CD14-positive monocyte (primary cell): ENCODE measurements at regions not wholly inside any gene's neighbourhood (a gene's known extent, or its start where the extent isn't known, plus 50 kb on each side); places are given as distances from the start of the nearest gene placed in this dataset.

Experiments used
- DNase-seq, 3 donors: peaks; one replicate each; pipeline ENCODE4 v3.0.0-alpha.2; 2011 to 2022
- H2AFZ ChIP-seq: 2 replicates; pipeline ENCODE4 v1.6.0; 2012; ENCODE audit warnings: mild to moderate bottlenecking, low read depth, low read length, inconsistent platforms; ENCODE audit not compliant: insufficient read depth, poor library complexity, severe bottlenecking
- H3K27ac ChIP-seq, 2 donors: 1 replicate in 1 of 2; 2 replicates in 1 of 2; pipeline ENCODE4 v1.5.1; 2012 to 2013; ENCODE audit warnings: low read length in 2 of 2, control low read depth in 1 of 2, inconsistent platforms in 1 of 2, low read depth in 1 of 2, mild to moderate bottlenecking in 1 of 2
- H3K27me3 ChIP-seq, 2 donors: one replicate each; pipeline versions ENCODE4 v1.6.0 to v1.6.1; 2011 to 2013; ENCODE audit warnings: low read length in 2 of 2; ENCODE audit not compliant: control insufficient read depth in 2 of 2, insufficient read depth in 2 of 2
- H3K36me3 ChIP-seq, 2 donors: replicated peaks in 1 of 2; 1 replicate in 1 of 2; 2 replicates in 1 of 2; pipeline versions ENCODE4 v1.5.1 to v1.6.1; 2012 to 2013; ENCODE audit warnings: low read length in 2 of 2, control low read depth in 1 of 2, inconsistent platforms in 1 of 2, mild to moderate bottlenecking in 1 of 2; ENCODE audit not compliant: insufficient read depth in 2 of 2, control insufficient read depth in 1 of 2
- H3K4me1 ChIP-seq, 2 donors: 1 replicate in 1 of 2; 2 replicates in 1 of 2; pipeline versions ENCODE4 v1.5.1 to v1.6.1; 2012 to 2013; ENCODE audit warnings: low read length in 2 of 2, control low read depth in 1 of 2, inconsistent platforms in 1 of 2, mild to moderate bottlenecking in 1 of 2, moderate library complexity in 1 of 2; ENCODE audit not compliant: insufficient read depth in 2 of 2, control insufficient read depth in 1 of 2
- H3K4me2 ChIP-seq: replicated peaks from 2 replicates; pipeline ENCODE3; 2012; ENCODE audit warnings: low read length, moderate library complexity, mild to moderate bottlenecking; ENCODE audit not compliant: poor library complexity, severe bottlenecking; ENCODE audit errors: extremely low read depth
- H3K4me3 ChIP-seq, 3 experiments: fragments of 200-600 bp in 1 of 3; sonication (generic) in 1 of 3; replicated peaks in 1 of 3; 1 replicate in 2 of 3; 2 replicates in 1 of 3; pipeline ENCODE4 v1.5.1; 2011 to 2013; ENCODE audit warnings: low read length in 3 of 3, mild to moderate bottlenecking in 3 of 3, control low read depth in 2 of 3, low read depth in 2 of 3, inconsistent platforms in 1 of 3, moderate library complexity in 1 of 3
- H3K79me2 ChIP-seq: 2 replicates; pipeline ENCODE4 v1.6.0; 2012; ENCODE audit warnings: mild to moderate bottlenecking, control low read depth, inconsistent platforms, low read length, moderate library complexity; ENCODE audit not compliant: insufficient read depth
- H3K9ac ChIP-seq: 2 replicates; pipeline ENCODE4 v1.6.0; 2017; ENCODE audit warnings: low read length, mild to moderate bottlenecking; ENCODE audit not compliant: insufficient read depth, poor library complexity, severe bottlenecking
- H3K9me3 ChIP-seq, 2 donors: replicated peaks in 1 of 2; 1 replicate in 1 of 2; 2 replicates in 1 of 2; pipeline versions ENCODE4 v1.5.1 to v1.6.1; 2012 to 2013; ENCODE audit warnings: low read length in 2 of 2, control low read depth in 1 of 2; ENCODE audit not compliant: control insufficient read depth in 1 of 2, insufficient read depth in 1 of 2
- H4K20me1 ChIP-seq: 2 replicates; pipeline ENCODE4 v1.6.0; 2012; ENCODE audit warnings: mild to moderate bottlenecking, low read length, control low read depth, moderate library complexity; ENCODE audit not compliant: insufficient read depth
- H3K27ac Mint-ChIP-seq, 7 donors: one replicate each; pipeline ENCODE4 v1.8.0; 2020; ENCODE audit warnings: mild to moderate bottlenecking in 7 of 7, mixed read lengths in 7 of 7, moderate library complexity in 6 of 7, inconsistent platforms in 2 of 7
- H3K27me3 Mint-ChIP-seq, 3 donors: one replicate each; pipeline ENCODE4 v1.8.0; 2021 to 2022; ENCODE audit warnings: low read depth in 3 of 3, mild to moderate bottlenecking in 3 of 3, mixed read lengths in 3 of 3, moderate library complexity in 3 of 3, inconsistent platforms in 1 of 3
- H3K36me3 Mint-ChIP-seq, 2 donors: one replicate each; pipeline ENCODE4 v1.8.0; 2020; ENCODE audit warnings: mixed read lengths in 2 of 2, inconsistent platforms in 1 of 2, mild to moderate bottlenecking in 1 of 2
- H3K4me1 Mint-ChIP-seq: one replicate; pipeline ENCODE4 v1.8.0; 2020; ENCODE audit warnings: mild to moderate bottlenecking, mixed read lengths
- H3K4me3 Mint-ChIP-seq, 2 donors: one replicate each; pipeline ENCODE4 v1.8.0; 2020; ENCODE audit warnings: mild to moderate bottlenecking in 2 of 2, mixed read lengths in 2 of 2, moderate library complexity in 1 of 2
- H3K9me3 Mint-ChIP-seq, 7 donors: one replicate each; pipeline ENCODE4 v1.8.0; 2020 to 2022; ENCODE audit warnings: mixed read lengths in 7 of 7, mild to moderate bottlenecking in 6 of 7, moderate library complexity in 6 of 7, inconsistent platforms in 2 of 7
- CTCF ChIP-seq: fragments of 200-600 bp; IDR thresholded peaks from one replicate; pipeline ENCODE4 v1.8.0; 2022; ENCODE audit warnings: antibody characterized with exemption, mild to moderate bottlenecking
- WGBS: methylation state at CpG from one replicate; pipeline ENCODE4 v1.1.5; 2013; ENCODE audit warnings: missing lambda C conversion rate; ENCODE audit not compliant: insufficient coverage; 5-methylcytosine and 5-hydroxymethylcytosine counted together
- intact Hi-C, 2 donors: fragments of 100-400 bp; cut with micrococcal nuclease; formaldehyde crosslinking; loops; one replicate each; pipeline versions ENCODE4 v1.15.0 to v1.15.1; 2023

- no peak for DNase-seq
- Histone ChIP-seq H3K4me3 (no peak overlapping the region), H4K20me1 (no peaks in the 10 kb centered on the region), H3K27me3 (no peaks in the 10 kb centered on the region), H3K36me3 (no peaks in the 10 kb centered on the region), H3K79me2 (no peaks in the 10 kb centered on the region), H2AFZ (no peak overlapping the region), H3K4me2 (no peak overlapping the region), H3K9me3 (no peaks in the 10 kb centered on the region), H3K27ac (no peak overlapping the region), H3K4me1 (no peaks in the 10 kb centered on the region), H3K9ac (no peak overlapping the region)
- H3K4me1 Mint-ChIP-seq, result no peaks in the 10 kb centered on the region
- no peaks in the 10 kb centered on the region for H3K36me3 Mint-ChIP-seq
- WGBS, result 100% methylated on average over 1 of the region's 4 CpGs
- intact Hi-C loops, result no loop called here
- no peak overlapping the region for H3K4me3 Mint-ChIP-seq
- H3K9me3 Mint-ChIP-seq, result peaks cover 0 to 12% (median 5%) of the 10 kb centered on the region in 7 donors
- no peak for TF ChIP-seq CTCF
- no peaks in the 10 kb centered on the region for H3K27me3 Mint-ChIP-seq
- H3K27ac Mint-ChIP-seq, result no peak overlapping the region
These were observed 550.3 kb downstream of the NUF2 start for GRCh38 chr1:163872067-163872466.

GRCh38 chr1:163874070-163874469, 552.3 kb downstream of the NUF2 start:
- intact Hi-C loops, result no loop called here
- no peaks in the 10 kb centered on the region for H3K27me3 Mint-ChIP-seq
- H3K4me1 ChIP-seq, result no peaks in the 10 kb centered on the region

More at GRCh38 chr1:163874070-163874469, 552.3 kb downstream of the NUF2 start:
- Mint-ChIP-seq H3K4me1 (no peaks in the 10 kb centered on the region), H3K36me3 (no peaks in the 10 kb centered on the region), H3K27ac (no peak overlapping the region), H3K9me3 (peaks cover 0 to 7% (median 5%) of the 10 kb centered on the region in 7 donors), H3K4me3 (no peak overlapping the region)
- Histone ChIP-seq H3K9me3 (no peaks in the 10 kb centered on the region), H3K36me3 (no peaks in the 10 kb centered on the region), H3K27ac (no peak overlapping the region), H3K4me2 (no peak overlapping the region), H3K79me2 (no peaks in the 10 kb centered on the region), H3K27me3 (no peaks in the 10 kb centered on the region), H4K20me1 (no peaks in the 10 kb centered on the region), H2AFZ (no peak overlapping the region), H3K4me3 (no peak overlapping the region), H3K9ac (no peak overlapping the region)
- DNase-seq, result no peak
- no CpG with 5 or more reads among the region's 1 CpG for WGBS
- TF ChIP-seq CTCF, result no peak
